RWPE2 (cell line): ENCODE measurements at regions not wholly inside any gene's neighbourhood (a gene's known extent, or its start where the extent isn't known, plus 50 kb on each side); places are given as distances from the start of the nearest gene placed in this dataset.

ENCODE experiments used
- ATAC-seq: fragments of 200-7000 bp; cut with Tn5 transposase; 3 replicates; pipeline ENCODE4 v1.9.1; 2021; ENCODE audit warnings: low read depth
- DNase-seq: peaks from one replicate; pipeline ENCODE4 v3.0.0-alpha.2; 2020; ENCODE audit warnings: low spot score
- H3K27ac ChIP-seq: fragments of 450-650 bp; 2 replicates; pipeline ENCODE4 v1.5.1; 2017; ENCODE audit warnings: mild to moderate bottlenecking; ENCODE audit not compliant: poor library complexity, severe bottlenecking
- H3K27me3 ChIP-seq: fragments of 250-450 bp; sonication (Bioruptor Pico); 2 replicates; pipeline ENCODE4 v1.5.1; 2021; ENCODE audit warnings: mild to moderate bottlenecking, moderate library complexity; ENCODE audit not compliant: insufficient read depth, poor library complexity, severe bottlenecking
- H3K36me3 ChIP-seq: fragments of 250-450 bp; sonication (Bioruptor Pico); 2 replicates; pipeline ENCODE4 v1.5.1; 2020; ENCODE audit warnings: low read depth, mild to moderate bottlenecking, moderate library complexity
- H3K4me1 ChIP-seq: fragments of 250-450 bp; sonication (Bioruptor Pico); 2 replicates; pipeline ENCODE4 v1.5.1; 2021; ENCODE audit warnings: mild to moderate bottlenecking, moderate library complexity; ENCODE audit not compliant: insufficient read depth, poor library complexity, severe bottlenecking
- H3K4me3 ChIP-seq: fragments of 250-450 bp; sonication (Bioruptor Pico); 2 replicates; pipeline ENCODE4 v1.5.1; 2021; ENCODE audit warnings: mild to moderate bottlenecking, moderate library complexity; ENCODE audit not compliant: severe bottlenecking
- H3K9me3 ChIP-seq: fragments of 250-450 bp; sonication (Bioruptor Pico); 2 replicates; pipeline ENCODE4 v1.5.1; 2021; ENCODE audit warnings: mild to moderate bottlenecking, moderate library complexity; ENCODE audit not compliant: severe bottlenecking
- TF ChIP-seq, protein P1 (sequence below): fragments of 450-650 bp; IDR thresholded peaks from one replicate; pipeline ENCODE4 v1.5.1; 2017; ENCODE audit warnings: mild to moderate bottlenecking, moderate library complexity; ENCODE audit not compliant: poor library complexity, severe bottlenecking

DNA sequence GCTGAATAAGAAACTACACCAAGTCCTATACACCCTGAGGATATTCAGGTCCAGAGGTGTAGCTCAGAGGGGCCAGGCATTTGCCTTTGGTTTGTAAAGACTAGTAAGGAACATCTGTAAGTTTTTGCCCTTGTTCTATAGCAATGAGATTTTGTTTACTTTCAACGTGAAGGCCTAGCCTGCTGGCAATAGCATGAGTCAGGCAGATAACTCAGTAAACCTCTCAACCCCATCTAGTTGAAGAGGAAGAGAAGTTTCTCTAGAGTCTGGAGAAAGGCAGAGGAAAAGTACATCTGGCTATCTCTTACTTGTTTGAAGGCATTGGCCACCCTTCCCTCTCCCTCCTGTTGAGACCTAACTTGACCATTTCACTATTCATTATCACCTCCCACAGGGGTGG, 70.3 kb upstream of the ZNF521 start:
- DNase-seq: no peak
- no peaks in the 10 kb centered on the region for H3K4me1 ChIP-seq
- H3K36me3 ChIP-seq: no peaks in the 10 kb centered on the region
- H3K9me3 ChIP-seq: no peaks in the 10 kb centered on the region
- H3K27ac ChIP-seq: no peak overlapping the region
- TF ChIP-seq, protein P1, sequence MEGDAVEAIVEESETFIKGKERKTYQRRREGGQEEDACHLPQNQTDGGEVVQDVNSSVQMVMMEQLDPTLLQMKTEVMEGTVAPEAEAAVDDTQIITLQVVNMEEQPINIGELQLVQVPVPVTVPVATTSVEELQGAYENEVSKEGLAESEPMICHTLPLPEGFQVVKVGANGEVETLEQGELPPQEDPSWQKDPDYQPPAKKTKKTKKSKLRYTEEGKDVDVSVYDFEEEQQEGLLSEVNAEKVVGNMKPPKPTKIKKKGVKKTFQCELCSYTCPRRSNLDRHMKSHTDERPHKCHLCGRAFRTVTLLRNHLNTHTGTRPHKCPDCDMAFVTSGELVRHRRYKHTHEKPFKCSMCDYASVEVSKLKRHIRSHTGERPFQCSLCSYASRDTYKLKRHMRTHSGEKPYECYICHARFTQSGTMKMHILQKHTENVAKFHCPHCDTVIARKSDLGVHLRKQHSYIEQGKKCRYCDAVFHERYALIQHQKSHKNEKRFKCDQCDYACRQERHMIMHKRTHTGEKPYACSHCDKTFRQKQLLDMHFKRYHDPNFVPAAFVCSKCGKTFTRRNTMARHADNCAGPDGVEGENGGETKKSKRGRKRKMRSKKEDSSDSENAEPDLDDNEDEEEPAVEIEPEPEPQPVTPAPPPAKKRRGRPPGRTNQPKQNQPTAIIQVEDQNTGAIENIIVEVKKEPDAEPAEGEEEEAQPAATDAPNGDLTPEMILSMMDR: no peak
- no peak overlapping the region for H3K4me3 ChIP-seq
- ATAC-seq: no peak
- H3K27me3 ChIP-seq: peaks cover 17% of the 10 kb centered on the region

DNA sequence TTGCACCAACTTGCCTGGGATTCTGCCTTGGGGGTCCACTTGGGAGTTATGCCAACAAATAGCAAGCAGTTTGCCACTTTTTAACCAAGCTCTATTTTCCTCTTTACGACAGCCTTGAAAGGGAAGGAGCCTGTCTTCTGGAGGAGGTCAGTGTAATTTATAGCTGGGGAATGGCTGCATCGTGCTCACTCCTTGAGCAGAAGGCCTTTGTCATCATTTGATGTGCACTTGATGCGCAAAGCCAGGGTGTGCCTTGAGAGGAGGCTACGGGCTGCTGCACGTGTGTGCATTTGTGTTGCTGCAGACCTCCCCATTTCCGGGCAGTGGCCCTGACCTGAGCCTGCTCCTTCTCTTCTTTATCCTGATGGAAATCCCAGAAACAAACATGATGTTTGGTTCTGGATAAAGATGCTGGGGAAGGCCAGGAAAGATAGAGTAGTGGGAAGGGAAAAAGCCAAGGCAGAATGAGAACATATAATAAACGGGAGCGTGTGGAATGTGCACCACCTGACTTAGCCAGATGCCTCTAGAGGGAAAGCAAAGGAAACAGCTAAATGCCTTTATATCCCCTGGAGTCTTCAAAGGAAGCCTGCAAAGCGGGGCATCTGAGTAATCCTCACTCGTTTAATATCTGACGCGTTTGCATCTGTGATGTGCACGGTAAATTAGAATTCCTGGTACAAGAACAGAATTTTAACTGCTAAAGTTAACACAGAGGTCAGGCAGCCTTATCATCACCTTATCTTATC, 68.3 kb upstream of the ZNF521 start:
- Histone ChIP-seq H3K9me3 (no peaks in the 10 kb centered on the region), H3K27ac (no peak overlapping the region), H3K4me3 (no peak overlapping the region), H3K4me1 (no peaks in the 10 kb centered on the region), H3K27me3 (peaks cover 17% of the 10 kb centered on the region), H3K36me3 (no peaks in the 10 kb centered on the region)
- DNase-seq (no peak), ATAC-seq (no peak)
- TF ChIP-seq, protein P1: no peak

DNA sequence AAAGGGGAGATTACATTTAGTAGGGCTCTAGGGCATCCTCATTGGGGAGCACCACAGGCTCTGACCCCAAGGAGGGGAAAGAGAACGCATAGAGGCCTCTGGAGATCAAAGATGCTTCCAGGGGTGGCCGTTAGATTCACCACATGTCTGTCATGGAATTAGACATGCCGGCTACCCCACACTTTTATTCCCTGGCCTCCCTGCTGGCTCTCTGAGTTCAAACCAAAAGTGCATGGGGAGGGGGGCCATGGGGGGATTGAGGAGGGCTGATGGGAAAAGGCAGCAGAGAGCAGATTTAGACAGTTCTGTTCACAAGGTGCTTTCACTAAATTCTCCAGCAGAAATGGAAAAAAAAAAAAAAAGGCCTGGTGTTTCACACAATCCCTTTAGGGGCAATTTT, 64.4 kb upstream of the ZNF521 start:
- no peak overlapping the region for H3K27ac ChIP-seq
- H3K36me3 ChIP-seq: no peaks in the 10 kb centered on the region
- no peak for ATAC-seq
- no peaks in the 10 kb centered on the region for H3K4me1 ChIP-seq
- no peak for DNase-seq
- peaks cover 10% of the 10 kb centered on the region for H3K27me3 ChIP-seq
- no peak overlapping the region for H3K4me3 ChIP-seq
- TF ChIP-seq, protein P1: no peak
- H3K9me3 ChIP-seq: no peaks in the 10 kb centered on the region

- Histone ChIP-seq H3K9me3 (no peaks in the 10 kb centered on the region), H3K27me3 (no peaks in the 10 kb centered on the region), H3K4me1 (no peaks in the 10 kb centered on the region), H3K27ac (no peak overlapping the region), H3K4me3 (no peak overlapping the region), H3K36me3 (no peaks in the 10 kb centered on the region)
- TF ChIP-seq, protein P1: no peak
- ATAC-seq (no peak), DNase-seq (no peak)
Observed at GRCh38 chr18:25409971-25410370, 58.0 kb upstream of the ZNF521 start.

GRCh38 chr18:25408293-25408692, 56.3 kb upstream of the ZNF521 start:
- Histone ChIP-seq H3K4me3 (no peak overlapping the region), H3K27me3 (no peaks in the 10 kb centered on the region), H3K9me3 (no peaks in the 10 kb centered on the region), H3K36me3 (no peaks in the 10 kb centered on the region), H3K27ac (no peak overlapping the region), H3K4me1 (no peaks in the 10 kb centered on the region)
- DNase-seq (no peak), ATAC-seq (no peak)
- TF ChIP-seq, protein P1: no peak
